NCI-H446 treated with DMSO at 0.1 percent for 48 hours (cell line): ENCODE measurements at regions not wholly inside any gene's neighbourhood (a gene's known extent, or its start where the extent isn't known, plus 50 kb on each side); places are given as distances from the start of the nearest gene placed in this dataset.
"Not testable (repeated sequence)": the region's sequence is repeated elsewhere in the genome, so short reads cannot be mapped to it uniquely, and the experiment has no call there.

Experiments
- DNase-seq: peaks from one replicate; lab custom pipeline; 2025; lab: John Stamatoyannopoulos, UW

GRCh38 chr17:52537421-52537820 lies 378.9 kb upstream of the CA10 start:
- DNase-seq: peak; percentile 37

DNA sequence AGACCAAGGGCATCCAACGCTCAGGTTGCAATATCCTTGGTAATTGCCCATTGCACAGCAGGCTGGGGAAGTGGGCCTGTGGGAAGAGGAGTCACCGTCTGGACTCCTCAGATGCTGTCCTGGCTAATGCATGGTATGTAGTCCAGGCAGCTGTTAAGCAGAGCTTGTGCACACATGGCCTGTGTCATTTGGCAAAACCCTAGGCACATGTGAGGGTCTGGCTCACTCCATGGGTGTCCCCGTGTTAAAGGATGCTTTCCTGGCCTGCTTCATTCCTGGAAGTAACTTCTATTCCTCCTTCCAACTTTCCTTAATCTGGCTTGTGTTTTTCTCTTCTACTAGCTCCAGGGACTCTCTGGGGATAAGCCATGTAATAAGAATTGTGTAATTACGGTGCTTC lies 378.0 kb upstream of the CA10 start:
- DNase-seq: peak; percentile 62

DNA sequence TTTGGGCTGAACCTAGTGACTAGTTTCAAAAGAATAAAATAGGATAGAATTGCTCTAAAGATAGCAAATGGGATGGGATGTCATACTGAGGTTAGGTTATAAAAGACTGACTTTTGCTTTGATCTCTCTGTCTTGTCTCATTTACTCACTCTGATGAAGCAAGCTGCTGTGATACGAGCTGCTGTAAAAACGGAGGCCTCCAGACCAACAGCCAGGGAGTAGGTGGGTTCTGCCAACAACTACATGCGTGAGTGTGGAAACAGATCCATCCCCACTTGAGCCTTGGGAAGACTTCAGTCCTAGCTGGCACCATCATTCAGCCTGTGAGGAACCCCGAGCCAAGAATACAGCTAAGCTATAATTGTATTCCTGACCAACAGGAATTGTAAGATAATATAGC lies 373.9 kb upstream of the CA10 start:
- no peak for DNase-seq

GRCh38 chr17:52524096-52524637 lies 365.7 kb upstream of the CA10 start:
- DNase-seq: no peak

DNA sequence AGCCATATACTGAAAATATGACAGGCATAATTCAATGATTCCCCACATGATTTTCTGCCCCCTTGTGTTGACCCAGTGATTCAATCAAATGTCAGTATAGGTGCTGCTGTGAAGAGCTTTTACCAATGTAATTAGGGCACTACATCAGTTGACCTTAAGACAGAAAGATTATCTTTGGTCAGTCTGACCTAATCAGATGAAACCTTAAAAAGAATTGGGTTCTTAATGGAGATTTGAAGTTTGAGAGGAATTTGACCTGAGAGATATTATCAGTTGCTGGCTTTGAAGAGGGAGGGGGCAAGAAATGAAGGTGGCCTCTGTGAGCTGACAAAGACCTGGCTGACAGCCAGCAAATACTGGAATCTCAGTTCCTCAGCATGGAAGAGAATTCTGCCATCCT lies 358.7 kb upstream of the CA10 start:
- no peak for DNase-seq

- no peak for DNase-seq
Measured at GRCh38 chr17:52515927-52516326, 357.4 kb upstream of the CA10 start.

DNA sequence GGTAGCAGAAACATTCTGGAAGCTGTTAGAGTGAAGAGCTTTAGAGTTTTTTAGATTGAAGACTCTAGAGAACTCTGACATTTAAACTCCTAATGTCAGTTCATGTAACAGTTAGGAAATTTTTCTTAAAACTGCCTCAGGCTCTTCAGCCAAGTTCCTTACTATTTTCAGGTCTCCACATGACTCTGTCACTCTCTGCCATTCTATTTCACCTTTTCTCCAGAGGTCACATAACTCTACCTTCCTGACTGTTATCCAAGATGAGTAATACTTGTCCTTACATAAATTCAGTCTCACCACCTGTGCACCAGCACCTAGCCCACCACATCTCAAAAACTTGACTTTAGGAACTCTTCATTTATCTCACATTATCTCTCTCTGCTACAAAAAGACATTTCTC lies 347.1 kb upstream of the CA10 start:
- DNase-seq: no peak

DNA sequence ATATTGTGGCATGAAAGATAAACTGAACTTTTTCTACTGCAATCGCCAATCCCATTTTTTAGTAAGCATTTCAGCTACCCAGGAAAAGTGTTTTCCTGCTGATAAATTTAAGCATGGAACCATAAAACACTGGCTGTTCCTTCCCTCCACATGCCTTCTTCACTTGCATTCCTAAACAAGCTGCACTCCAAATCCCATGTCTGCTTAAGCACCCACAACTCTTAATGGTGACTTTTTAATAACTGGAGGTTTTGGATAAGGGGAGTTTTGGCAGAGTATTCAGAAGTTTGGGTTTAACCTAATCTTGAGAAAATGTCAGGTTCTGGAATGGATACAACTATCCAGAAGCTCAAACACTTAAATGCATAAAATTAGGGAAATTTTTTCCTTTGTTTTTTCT lies 345.6 kb upstream of the CA10 start:
- no peak for DNase-seq

- DNase-seq: no peak
Measured at GRCh38 chr17:52495646-52496045, 337.1 kb upstream of the CA10 start.

DNA sequence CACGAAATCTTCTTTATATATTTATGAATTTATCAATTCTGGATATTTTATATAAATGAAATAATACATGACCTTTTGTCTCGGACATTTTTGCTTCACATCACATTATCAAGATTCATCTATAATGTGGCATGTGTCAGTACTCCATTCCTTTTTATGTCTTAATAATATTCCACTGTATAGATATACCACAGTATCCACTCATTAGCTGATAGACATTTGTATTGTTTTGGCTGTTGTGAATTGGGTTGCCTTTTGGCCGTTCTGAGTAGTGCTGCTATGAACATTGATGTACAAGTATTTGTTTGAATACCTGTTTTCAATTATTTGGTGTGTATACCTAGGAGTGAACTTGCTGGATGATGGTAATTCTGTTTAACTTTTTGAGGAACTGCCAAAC lies 323.8 kb upstream of the CA10 start:
- no peak for DNase-seq

DNA sequence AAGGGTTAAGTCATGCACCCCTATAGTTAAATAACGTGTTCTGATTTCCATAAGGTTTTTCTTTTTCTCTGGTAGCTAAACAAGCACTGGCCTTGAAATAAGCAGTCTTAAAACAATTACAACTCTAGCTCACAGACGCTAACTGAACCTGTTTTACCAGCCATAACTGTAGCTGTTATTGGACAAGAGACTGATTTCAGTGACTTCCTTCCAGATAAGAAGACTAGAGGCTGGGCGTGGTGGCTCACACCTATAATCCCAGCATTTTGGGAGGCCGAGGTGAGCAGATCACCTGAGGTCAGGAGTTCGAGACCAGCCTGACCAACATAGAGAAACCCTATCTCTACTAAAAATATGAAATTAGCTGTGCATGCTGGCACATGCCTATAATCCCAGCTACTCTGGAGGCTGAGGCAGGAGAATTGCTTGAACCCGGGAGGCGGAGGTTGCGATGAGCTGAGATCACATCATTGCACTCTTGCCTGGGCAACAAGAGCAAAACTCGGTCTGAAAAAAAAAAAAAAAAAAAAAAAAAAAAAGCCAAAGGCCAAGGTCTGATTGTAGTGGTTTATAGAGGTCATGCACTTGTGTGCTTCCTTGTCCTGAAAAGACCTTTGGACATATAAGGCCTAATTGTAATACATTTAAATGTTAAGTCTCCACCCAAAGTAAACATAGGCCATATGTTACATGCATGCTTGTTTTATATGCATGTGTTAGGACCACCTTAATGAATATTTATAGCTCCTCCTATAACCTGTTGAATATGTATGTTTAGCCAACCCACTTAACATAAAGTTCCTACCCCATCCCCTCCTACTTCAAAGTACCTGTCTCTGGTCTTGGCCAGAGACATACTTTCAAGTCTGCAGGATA lies 319.5 kb upstream of the CA10 start:
- no peak for DNase-seq

DNA sequence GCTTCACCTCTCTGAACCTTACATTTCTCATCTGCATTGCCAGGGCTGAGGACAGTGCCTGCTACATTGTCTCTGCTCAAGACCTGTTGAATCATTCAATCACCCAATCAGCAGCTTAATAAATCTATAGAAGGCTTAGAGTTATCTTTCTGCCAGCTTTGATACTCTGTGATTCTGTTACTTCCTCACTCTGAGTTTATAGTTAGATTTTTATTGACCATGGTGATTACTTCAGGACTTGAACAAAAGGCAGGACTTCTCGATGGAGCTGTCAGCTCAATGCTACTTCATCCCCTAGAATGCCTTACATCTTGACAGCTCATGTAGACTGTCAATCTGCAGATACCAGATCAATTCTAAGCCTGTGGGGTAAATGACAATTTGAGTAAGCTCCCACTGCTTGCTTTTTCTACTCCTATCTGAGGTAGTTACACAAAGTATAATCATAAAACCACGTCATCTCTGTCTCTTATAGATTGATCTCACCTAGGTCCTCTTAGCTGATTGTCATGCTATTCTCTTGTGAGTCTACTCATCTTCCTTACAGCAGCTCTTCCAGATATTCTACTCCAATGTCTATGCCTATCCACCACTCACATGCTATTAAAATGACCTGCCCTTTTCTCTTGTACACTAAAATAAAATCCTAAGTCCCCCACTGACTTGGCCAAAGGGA lies 318.3 kb upstream of the CA10 start:
- no peak for DNase-seq

- no peak for DNase-seq
Measured at GRCh38 chr17:52470553-52470952, 312.0 kb upstream of the CA10 start.

- DNase-seq: no peak
Measured at GRCh38 chr17:52465407-52465806, 306.9 kb upstream of the CA10 start.

DNA sequence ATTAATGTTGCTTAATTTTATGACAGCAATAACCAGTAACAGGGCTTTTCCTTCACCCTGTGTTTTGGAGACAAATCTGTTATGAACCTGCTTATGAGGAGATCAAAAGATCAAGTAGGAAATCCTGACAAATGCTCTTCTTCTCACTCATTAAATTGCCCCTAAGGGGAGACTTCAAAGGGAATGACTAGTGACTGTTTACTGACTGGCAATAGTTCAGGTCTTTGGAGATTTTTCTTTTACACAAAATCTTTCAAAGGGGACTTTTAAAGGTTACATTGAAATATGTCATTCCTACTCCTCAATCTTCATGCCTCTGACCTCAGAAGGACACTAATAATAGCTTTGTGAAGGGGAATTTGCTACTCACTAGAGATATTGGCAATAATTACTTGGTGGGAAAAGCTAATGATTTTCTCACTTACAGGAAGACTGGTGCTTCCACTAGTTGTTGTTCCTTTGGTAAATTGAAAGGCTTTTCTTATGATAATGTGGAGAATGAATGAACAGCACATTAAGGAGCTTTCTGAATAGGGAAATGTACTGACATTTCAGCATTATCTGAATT lies 292.9 kb upstream of the CA10 start:
- no peak for DNase-seq

- DNase-seq: no peak
Measured at GRCh38 chr17:52442350-52442749, 283.8 kb upstream of the CA10 start.

DNA sequence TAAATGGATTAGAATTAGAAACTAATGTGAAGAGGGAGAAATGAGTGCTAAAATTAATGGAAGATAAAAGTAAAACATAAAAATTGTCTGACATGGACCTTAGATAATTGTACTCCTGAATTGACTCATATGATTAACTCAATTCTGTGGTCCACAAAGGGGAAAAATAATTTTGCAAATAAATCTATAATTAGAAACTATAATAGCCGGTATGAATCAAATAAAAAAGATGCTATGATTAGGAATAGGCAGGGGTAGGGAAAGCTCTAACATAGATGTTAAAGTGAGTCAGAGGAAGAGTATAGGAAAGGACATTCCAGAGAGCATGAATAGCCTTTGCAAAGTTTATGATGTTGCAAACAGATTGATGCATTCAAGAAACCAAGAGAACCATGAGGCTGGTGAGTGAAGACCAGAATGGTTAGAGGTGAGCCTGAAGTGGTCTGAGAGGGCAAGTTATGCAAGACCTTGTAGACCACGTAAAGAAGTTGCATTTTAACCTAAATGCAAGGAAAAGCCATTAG lies 262.1 kb upstream of the CA10 start:
- DNase-seq: no peak

- DNase-seq: peak; percentile 39
Measured at GRCh38 chr17:52419229-52419641, 260.7 kb upstream of the CA10 start.

DNA sequence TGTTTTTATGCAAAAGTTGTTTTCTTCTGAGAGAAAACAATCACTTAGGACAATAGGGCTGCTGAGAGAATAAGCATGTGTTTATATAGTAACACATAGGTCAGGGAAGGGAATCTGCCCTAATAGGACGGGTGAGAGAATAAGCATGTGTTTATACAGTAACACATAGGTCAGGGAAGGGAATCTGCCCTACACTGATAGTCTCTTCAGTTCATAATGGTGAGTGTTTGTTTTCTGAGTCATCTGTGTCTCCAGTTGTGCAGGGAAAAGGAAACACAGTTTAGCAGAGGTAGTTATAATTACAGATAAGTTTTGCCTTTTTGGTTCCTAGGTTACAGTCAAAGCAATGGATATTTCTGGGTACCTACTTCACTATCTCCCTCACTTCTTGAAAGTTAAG lies 252.3 kb upstream of the CA10 start:
- DNase-seq: no peak

DNA sequence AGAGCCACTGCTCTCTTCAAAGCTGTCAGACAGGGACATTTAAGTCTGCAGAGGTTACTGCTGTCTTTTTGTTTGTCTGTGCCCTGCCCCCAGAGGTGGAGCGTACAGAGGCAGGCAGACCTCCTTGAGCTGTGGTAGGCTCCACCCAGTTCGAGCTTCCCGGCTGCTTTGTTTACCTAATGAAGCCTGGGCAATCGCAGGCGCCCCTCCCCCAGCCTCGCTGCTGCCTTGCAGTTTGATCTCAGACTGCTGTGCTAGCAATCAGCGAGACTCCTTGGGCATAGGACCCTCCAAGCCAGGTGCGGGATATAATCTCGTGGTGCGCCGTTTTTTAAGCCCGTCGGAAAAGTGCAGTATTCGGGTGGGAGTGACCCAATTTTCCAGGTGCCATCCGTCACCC lies 250.7 kb upstream of the CA10 start:
- not testable (repeated sequence) for DNase-seq

DNA sequence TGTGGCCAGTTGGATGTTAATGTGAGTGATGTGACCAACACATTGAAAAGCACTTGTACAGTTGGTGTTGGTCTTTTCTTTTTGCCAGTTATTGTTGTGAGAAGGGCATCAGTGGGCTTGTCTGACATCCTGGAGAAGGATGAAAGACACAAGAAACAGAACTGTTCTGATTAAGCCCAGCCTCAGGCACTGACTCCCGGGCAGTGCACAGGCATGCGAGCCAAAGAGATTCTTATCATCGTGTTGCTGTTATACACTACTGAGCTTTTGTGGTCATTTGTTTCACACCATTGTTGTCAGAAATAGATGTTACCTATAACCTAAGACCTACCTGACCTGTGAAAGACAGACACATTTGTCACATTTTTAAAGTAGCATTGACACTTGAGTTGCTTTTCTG lies 236.8 kb upstream of the CA10 start:
- DNase-seq: no peak

- DNase-seq: no peak
Measured at GRCh38 chr17:52390422-52390821, 231.9 kb upstream of the CA10 start.

DNA sequence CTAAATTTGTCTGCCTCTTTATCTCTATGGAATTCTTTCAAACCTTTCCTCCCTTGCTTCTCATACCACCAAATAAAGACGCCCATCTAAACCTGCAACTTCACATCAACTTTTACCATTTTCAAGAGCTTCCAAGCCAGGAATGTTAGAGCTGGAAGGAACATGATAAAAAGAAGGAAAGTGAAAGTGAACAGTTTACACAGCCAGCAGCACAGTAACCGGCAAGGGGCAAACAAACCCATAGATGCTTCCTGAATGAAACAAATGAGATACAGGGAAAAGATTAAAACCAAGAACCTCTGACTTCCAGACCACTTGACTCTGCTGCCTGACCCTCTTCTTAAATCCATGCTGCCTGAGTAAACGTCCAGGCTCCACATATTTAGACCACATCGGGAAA lies 231.1 kb upstream of the CA10 start:
- DNase-seq: no peak
